Gastrocnemius medialis (tissue), 4 donors: ENCODE measurements at regions not wholly inside any gene's neighbourhood (a gene's known extent, or its start where the extent isn't known, plus 50 kb on each side); places are given as distances from the start of the nearest gene placed in this dataset.

ENCODE experiments used
- ATAC-seq, 2 donors: fragments of 150-250 bp; one replicate each; pipeline ENCODE4 v1.9.1; 2016
- DNase-seq, 2 donors: peaks; one replicate each; pipeline ENCODE4 v3.0.0-alpha.2; 2019
- H3K27ac ChIP-seq, 4 donors: fragments of 200-600 bp; sonication (generic); 1 replicate in 1 of 4; 2 replicates in 3 of 4; pipeline ENCODE4 v1.5.1; 2016 to 2018; ENCODE audit warnings: mild to moderate bottlenecking in 2 of 4, moderate library complexity in 1 of 4
- H3K27me3 ChIP-seq, 3 donors: fragments of 200-600 bp; sonication (generic) in 2 of 3; 1 replicate in 1 of 3; 2 replicates in 2 of 3; pipeline versions ENCODE4 v1.5.1 to v1.6.0; 2016 to 2019; ENCODE audit warnings: mild to moderate bottlenecking in 1 of 3, moderate library complexity in 1 of 3
- H3K36me3 ChIP-seq, 2 donors: fragments of 200-600 bp; sonication (generic) in 1 of 2; one replicate each; pipeline ENCODE4 v1.5.1; 2017 to 2018
- H3K4me1 ChIP-seq, 2 donors: fragments of 200-600 bp; sonication (generic) in 1 of 2; one replicate each; pipeline ENCODE4 v1.5.1; 2016 to 2017; ENCODE audit warnings: mild to moderate bottlenecking in 2 of 2
- H3K4me3 ChIP-seq, 4 donors: fragments of 200-600 bp; sonication (generic) in 3 of 4; 1 replicate in 1 of 4; 2 replicates in 3 of 4; pipeline ENCODE4 v1.5.1; 2016 to 2019; ENCODE audit warnings: mild to moderate bottlenecking in 2 of 4
- H3K9me3 ChIP-seq, 3 donors: fragments of 200-600 bp; sonication (generic) in 2 of 3; 1 replicate in 1 of 3; 2 replicates in 2 of 3; pipeline ENCODE4 v1.5.1; 2016 to 2019
- CTCF ChIP-seq, 5 experiments: fragments of 450-650 bp in 3 of 5; fragments of 200-600 bp in 2 of 5; sonication (generic) in 2 of 5; IDR thresholded peaks in 4 of 5; conservative IDR thresholded peaks in 1 of 5; 1 replicate in 4 of 5; 2 replicates in 1 of 5; pipeline ENCODE4 v1.5.1; 2016 to 2019; ENCODE audit warnings: antibody characterized with exemption in 5 of 5, mild to moderate bottlenecking in 3 of 5, moderate library complexity in 3 of 5
- POLR2A ChIP-seq, 2 donors: fragments of 450-650 bp; IDR thresholded peaks; one replicate each; pipeline ENCODE4 v1.6.1; 2017; ENCODE audit warnings: antibody characterized with exemption in 2 of 2, mild to moderate bottlenecking in 2 of 2, moderate library complexity in 2 of 2
- in situ Hi-C, 4 donors: fragments of 200-750 bp; cut with MboI; loops; one replicate each; pipeline versions ENCODE4 v1.15.0 to v1.8.0; 2017; ENCODE audit warnings: low sequenced_read_pairs in 4 of 4
- intact Hi-C: fragments of 100-400 bp; cut with DNase I; formaldehyde crosslinking; loops from one replicate; pipeline ENCODE4 v1.15.1; 2023; ENCODE audit warnings: low total_unique reads

GRCh38 chr6:169162752-169163407 is 90.8 kb downstream of the THBS2 start:
- in situ Hi-C loops (no loop called here), intact Hi-C loops (no loop called here)
- ATAC-seq: peak; percentile 32 to 56
- Histone ChIP-seq H3K4me3 (no peak overlapping the region), H3K27me3 (peaks cover 0 to 3% (median 0%) of the 10 kb centered on the region in 3 donors), H3K9me3 (no peaks in the 10 kb centered on the region), H3K36me3 (no peaks in the 10 kb centered on the region), H3K4me1 (peaks cover 0 to 1% of the 10 kb centered on the region in 2 donors), H3K27ac (no peak overlapping the region)
- no peak for TF ChIP-seq POLR2A (IDR thresholded peaks at IDR 0.05)
- DNase-seq: no peak

- no peaks in the 10 kb centered on the region for H3K36me3 ChIP-seq
- no peaks in the 10 kb centered on the region for H3K9me3 ChIP-seq
- TF ChIP-seq CTCF (IDR thresholded peaks at IDR 0.05 in 4 of 5, conservative IDR thresholded peaks at IDR 0.05 in 1 of 5): no peak
- TF ChIP-seq POLR2A (IDR thresholded peaks at IDR 0.05): no peak
- in situ Hi-C loops: no loop called here
- H3K4me3 ChIP-seq: no peak overlapping the region
- peaks cover 0 to 7% of the 10 kb centered on the region in 2 donors for H3K4me1 ChIP-seq
- H3K27ac ChIP-seq: no peak overlapping the region
- no peaks in the 10 kb centered on the region for H3K27me3 ChIP-seq
- intact Hi-C loops: no loop called here
- ATAC-seq (no peak), DNase-seq (no peak)
These were observed 91.4 kb downstream of the THBS2 start for GRCh38 chr6:169162249-169162648.

DNA sequence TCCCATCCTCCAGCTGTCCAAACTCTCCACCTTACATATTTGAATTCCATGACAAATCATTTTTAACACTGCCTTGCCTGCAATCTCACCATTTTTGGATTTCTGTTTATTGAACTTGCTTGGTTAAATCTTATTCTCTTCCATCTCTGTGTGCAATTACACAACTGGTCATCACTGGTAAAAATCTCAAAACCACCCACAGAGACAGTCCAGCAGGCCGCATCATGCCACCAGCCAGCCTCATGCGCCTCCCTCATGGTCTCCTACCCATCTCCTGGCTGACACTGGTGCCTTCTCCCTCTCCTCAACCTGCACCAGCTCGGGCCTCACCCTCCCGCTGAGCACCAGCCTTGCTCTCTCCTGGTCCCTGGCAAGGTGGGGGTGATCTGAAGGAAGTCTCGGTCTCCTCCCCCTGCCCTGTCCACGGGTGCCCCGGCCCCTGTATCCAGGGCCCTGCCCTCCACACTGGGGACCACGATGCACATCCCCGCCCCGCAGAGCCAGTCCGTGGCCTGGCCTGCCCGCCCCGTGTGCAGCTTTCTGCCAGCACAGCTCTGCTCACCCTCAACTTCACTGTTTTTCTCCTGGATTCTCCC is 92.0 kb downstream of the THBS2 start:
- Histone ChIP-seq H3K27ac (no peak overlapping the region), H3K36me3 (no peaks in the 10 kb centered on the region), H3K4me1 (peaks cover 0 to 7% of the 10 kb centered on the region in 2 donors), H3K27me3 (no peaks in the 10 kb centered on the region), H3K4me3 (no peak overlapping the region), H3K9me3 (no peaks in the 10 kb centered on the region)
- TF ChIP-seq POLR2A (IDR thresholded peaks at IDR 0.05) (no peak), CTCF (IDR thresholded peaks at IDR 0.05 in 4 of 5, conservative IDR thresholded peaks at IDR 0.05 in 1 of 5) (no peak)
- ATAC-seq (no peak), DNase-seq (no peak)
- intact Hi-C loops (no loop called here), in situ Hi-C loops (no loop called here)

DNA sequence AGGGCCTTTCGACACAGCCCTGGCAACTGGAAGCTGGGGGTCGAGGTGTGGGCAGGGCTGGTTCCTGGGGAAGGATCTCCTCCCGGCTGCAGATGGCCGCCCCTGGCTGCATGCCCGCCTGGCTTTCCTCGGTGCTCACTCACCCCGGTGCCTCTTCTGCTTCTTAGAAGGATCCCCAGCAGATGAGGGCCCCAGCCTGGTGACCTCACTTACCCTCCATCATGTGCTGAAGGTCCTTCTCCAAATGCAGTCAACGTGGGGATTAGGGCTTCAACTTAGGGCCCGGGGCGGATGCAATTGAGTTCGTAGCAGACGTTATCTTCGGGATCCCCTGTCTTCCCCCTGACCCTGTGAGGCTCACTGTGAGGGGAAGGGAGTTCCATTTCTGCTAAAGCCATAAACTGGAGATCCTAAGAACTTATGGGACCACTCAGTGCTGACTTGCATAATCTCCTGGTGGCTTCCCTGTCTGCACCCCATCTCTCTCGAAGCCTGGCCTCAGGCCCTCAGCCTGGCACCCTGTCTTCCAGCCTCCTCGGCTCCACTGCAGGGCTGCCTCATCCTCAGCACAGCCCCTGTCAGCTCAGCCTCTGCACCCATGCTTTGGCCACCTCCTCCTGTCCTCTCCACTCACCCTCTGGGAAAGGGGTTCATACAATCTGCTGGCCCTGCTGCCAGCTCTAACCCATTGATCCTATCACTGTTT is 92.6 kb downstream of the THBS2 start:
- intact Hi-C loops (no loop called here), in situ Hi-C loops (no loop called here)
- ATAC-seq (no peak), DNase-seq (no peak)
- no peaks in the 10 kb centered on the region for H3K27me3 ChIP-seq
- H3K36me3 ChIP-seq: no peaks in the 10 kb centered on the region
- H3K4me1 ChIP-seq: peaks cover 0 to 7% of the 10 kb centered on the region in 2 donors
- no peak for TF ChIP-seq POLR2A (IDR thresholded peaks at IDR 0.05)
- no peak for TF ChIP-seq CTCF (IDR thresholded peaks at IDR 0.05 in 4 of 5, conservative IDR thresholded peaks at IDR 0.05 in 1 of 5)
- no peak overlapping the region for H3K27ac ChIP-seq
- H3K9me3 ChIP-seq: no peaks in the 10 kb centered on the region
- H3K4me3 ChIP-seq: no peak overlapping the region

DNA sequence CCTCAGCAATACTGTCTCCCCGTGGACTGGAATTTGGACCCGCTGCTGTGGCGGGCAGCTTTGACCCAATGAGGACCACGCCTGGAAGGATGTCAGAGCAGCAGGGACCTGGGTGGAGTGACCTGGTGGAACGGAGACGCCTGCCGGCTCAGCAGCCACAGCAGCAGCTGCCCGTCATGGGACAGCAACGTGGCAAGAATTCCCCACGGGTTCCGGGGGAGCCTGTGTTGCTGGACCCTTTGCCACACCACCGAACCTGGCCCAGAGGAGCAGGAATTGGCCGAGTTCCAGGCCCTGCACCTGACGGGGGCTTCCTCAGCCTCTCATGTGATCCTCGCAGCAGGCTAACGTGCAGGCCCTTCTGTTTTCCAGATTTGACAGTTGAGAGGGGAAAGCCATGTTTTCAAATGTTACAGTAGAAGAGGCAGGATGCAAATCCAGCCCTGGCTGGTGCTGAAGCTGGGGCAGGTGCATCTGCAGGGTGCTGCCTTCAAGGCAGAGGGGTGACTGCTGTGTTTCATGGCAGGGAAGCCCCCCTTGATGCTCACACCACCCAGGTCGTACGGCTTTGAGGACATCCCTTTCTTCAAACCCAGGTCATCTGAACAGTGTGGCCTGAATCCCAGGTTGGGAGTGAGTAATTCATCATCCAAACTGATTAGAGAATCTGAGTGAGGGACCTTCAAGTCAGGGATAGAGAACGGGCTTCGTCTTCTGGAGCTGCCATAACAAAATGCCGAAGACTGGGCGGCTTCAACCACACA is 93.4 kb downstream of the THBS2 start:
- Histone ChIP-seq H3K27me3 (no peaks in the 10 kb centered on the region), H3K4me3 (no peak overlapping the region), H3K9me3 (no peaks in the 10 kb centered on the region), H3K27ac (no peak overlapping the region), H3K36me3 (no peaks in the 10 kb centered on the region), H3K4me1 (peaks cover 0 to 7% of the 10 kb centered on the region in 2 donors)
- ATAC-seq (no peak), DNase-seq (no peak)
- in situ Hi-C loops: no loop called here
- intact Hi-C loops: no loop called here
- no peak for TF ChIP-seq CTCF (IDR thresholded peaks at IDR 0.05 in 4 of 5, conservative IDR thresholded peaks at IDR 0.05 in 1 of 5)
- no peak for TF ChIP-seq POLR2A (IDR thresholded peaks at IDR 0.05)
